ENCODE measurements at regions not wholly inside any gene's neighbourhood (a gene's known extent, or its start where the extent isn't known, plus 50 kb on each side); places are given as distances from the start of the nearest gene placed in this dataset.
"Not testable (repeated sequence)": the region's sequence is repeated elsewhere in the genome, so short reads cannot be mapped to it uniquely, and the experiment has no call there.

DNA sequence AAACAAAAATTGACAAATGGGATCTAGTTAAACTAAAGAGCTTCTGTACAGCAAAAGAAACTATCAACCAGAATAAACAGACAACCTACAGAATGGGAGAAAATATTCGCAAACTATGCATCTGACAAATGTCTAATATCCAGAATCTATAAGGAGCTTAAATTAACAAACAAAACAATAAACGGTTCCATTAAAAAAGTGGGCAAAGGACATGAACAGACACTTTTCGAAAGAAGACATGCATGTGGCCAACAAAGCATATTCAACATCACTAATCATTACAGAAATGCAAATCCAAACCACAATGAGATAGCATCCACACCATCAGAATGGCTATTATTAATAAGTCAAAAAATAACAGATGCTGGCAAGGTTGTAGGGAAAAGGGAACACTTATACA lies 50.5 kb upstream of the MED13L start:
- not testable (repeated sequence) for DNase-seq (ENCODE audit: low read depth in 1 of 2, low spot score in 1 of 2)

DNA sequence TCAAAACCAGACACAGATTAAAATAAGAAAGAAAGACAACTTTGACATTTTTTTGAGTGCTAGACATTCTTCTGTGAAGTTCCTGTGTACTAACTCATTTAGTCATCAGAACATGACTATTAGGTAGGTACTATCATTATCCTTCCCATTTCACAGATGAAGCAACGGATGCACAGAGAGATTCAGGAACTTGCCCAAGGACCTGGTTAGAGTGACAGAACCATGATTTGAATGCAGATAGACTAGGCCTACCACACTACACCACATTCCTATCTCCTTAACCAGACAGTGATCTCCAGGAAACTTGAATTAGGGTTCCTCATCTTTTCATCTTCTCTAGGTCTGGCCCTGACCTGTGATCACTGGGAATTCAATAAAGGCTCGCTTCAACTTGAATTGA lies 54.4 kb upstream of the MED13L start:
- no peak for DNase-seq (ENCODE audit: low read depth in 1 of 2, low spot score in 1 of 2)

DNA sequence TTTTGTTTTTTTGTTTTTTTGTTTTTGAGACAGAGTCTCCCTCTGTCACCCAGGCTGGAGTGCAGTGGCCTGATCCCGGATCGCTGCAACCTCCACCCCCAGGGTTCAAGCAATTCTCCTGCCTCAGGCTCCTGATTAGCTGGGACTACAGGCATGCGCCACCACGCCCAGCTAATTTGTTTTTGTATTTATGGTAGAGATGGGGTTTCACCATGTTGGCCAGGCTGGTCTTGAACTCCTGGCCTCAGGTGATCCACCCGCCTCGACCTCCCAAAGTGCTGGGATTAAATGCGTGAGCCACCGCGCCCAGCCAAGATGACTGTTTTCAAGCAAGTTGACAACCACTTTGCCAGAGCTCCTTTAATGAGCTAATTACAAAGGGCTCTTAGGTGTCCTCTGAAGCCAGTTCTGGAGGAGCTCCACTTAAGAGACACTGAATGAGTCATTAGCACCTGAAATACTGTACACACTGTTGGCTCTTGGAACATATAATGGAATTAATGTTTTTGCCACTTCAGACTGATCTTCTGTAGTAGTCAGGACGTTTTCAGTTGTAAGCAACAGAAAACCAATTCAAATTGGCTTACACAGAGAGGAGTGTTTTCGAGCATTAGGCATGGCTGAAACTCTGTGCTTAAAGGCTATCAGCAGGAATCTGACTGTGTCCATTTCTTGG lies 55.4 kb upstream of the MED13L start:
- DNase-seq (ENCODE audit: low read depth in 1 of 2, low spot score in 1 of 2): no peak

DNA sequence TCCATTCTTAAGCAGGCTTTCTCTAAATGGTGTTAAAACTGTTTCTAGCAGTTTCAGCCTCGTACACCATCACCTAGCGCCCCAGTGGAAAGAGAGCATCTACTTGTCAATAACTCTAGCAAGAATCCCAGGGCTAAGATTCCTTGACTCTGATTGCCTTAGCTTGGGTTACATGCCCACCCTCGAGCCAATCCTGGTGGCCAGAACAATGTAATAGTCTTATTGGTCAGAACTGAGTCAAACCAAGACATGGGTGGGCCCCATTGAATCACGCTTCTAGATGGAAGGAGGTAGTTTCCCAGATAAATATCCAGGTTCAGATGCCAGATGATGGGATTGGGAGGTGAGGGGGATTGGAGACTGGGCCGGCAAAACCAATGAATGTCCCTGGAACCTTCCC lies 55.9 kb upstream of the MED13L start:
- DNase-seq (ENCODE audit: low read depth in 1 of 2, low spot score in 1 of 2): no peak

DNA sequence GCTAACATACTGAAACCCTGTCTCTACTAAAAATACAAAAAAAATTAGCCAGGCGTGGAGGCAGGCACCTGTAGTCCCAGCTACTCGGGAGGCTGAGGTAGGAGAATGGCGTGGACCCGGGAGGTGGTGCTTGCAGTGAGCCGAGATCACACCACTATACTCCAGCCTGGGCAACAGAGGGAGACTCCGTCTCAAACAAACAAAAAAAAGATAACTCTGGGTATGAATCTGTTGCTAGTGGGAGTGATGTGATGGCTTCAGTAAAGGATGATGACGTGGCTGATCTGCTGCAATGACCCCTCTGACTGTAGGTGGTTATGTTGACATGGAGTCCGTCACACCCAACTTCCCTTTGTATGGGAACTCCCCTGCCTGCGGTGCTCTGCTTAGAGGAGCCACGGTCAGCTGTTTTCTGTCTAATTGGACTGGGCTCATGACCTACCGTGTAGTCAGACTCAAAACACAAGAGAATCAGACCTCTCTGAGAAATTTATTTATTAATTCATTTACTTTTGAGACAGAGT lies 59.1 kb upstream of the MED13L start:
- no peak for DNase-seq (ENCODE audit: low read depth in 1 of 2, low spot score in 1 of 2)

DNA sequence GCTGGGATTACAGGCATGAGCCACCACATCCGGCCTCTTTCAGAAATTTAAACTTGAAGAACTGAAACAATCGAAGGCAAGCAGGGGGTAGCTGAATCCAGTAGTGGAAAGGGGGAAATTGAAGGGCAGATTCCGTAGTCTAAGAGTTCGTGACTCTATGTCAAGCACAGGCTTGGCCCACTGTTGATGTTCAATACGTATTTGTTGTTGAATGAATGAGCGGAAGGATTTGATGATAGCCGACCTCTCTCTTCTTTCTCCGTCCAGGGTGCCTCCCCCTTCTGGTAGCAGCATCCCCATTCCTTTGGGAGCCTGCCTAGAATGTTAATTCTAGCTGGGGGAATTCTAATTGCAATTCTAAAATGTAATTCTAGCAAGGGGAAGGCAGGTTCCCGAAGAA lies 59.8 kb upstream of the MED13L start:
- no peak for DNase-seq (ENCODE audit: low read depth in 1 of 2, low spot score in 1 of 2)

DNA sequence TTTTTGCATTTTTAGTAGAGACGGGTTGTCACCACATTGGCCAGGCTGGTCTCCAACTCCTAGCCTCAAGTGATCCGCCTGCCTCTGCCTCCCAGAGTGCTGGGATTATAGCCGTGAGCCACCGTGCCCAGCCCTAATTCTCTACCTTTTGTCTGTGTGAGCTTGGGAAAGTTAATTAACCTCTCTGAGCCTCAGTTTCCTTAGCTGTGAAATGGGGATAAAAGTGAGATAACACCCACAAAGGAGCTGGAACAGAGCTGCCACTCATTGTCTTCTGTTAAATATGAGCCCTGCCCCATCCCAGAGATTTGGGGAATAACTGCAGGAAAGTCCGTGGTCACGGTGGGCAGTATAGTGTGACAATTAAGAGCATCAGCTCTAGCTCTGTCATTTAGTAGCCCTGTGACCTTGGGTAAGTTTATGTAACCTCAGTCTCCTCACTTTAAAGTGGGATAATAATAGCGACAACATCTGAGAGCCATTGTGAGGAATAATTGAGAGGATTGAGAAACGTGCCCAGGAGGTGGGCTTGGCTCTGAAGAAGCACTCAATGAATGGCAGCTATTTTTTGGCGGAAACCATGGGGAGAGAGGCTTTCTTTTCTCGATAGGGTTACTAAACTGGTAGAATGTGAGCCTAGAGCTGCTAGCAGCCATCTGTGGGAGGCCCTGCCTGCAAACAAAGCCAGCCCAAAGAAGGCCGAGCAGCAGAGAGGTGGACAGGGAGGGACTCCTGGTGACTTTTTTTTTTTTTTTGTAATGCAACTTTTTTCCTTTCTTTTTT lies 60.8 kb upstream of the MED13L start:
- no peak for DNase-seq (ENCODE audit: low read depth in 1 of 2, low spot score in 1 of 2)

DNA sequence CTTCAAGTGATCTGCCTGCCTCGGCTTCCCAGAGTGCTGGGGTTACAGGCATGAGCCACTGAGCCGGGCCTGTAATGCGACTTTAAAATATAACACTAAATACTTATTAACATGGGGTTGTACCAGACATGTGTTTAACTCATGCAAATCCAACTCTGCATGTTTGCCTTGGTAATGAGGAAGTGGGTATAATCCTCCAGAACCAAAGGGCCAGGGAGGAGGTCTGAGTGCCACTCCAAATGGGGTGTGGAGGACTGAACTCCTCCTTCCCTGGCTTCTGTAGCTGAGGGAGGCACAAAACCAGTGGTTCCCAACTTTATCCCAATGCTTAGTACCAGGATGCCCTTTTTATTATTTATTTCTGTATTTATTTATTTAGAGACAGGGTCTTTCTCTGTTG lies 61.6 kb upstream of the MED13L start:
- DNase-seq (ENCODE audit: low read depth in 1 of 2, low spot score in 1 of 2): no peak

DNA sequence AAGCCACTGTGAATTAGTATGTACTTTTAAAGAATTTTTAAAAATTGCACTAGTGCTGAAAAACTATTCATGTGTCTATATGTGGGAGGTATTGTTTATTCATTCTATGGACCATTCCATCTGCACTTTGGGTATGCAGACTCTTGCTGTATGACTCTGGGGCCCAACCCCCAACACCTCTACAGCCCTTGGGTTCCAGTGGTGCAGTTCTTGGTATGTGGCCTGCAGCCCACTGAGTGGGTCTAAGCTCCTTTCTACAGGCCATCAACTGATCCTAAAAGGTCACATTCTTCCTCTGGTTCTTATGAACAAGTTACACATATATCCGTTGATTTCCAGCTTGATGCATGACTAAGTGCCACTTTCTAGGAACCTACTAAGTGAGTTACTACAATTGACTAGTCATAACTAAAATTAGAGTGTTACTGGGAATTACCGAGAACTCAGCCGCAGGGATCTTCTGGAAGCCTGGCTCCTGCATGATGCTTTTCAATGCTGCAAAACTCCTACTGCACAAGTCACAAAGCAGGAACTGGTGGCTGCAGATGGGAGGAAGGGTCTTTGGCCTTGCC lies 62.4 kb upstream of the MED13L start:
- DNase-seq (ENCODE audit: low read depth in 1 of 2, low spot score in 1 of 2): no peak

DNA sequence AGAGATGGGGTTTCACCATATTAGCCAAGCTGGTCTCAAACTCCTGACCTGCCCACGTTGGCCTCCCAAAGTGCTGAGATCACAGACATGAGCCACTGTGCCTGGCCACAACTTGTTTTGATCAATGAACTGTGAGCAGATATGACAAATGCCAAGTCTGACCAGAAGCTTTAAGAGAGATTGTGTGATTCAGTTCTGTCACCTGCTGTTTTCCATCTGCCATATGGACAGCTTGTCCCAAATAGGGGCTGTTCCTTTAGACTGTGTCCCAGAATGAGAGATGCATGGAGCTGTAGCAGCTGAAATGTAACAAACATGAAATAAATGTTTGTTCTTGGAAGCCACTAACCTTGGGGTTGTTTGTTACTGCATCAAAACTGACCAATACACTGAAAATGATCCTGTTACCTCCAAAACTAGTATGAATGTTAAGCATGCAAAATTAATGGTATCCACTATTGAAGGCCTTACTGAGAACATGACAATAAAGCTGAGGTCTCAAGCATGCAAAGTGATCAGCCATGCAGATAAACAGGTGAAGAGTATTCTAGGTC lies 65.9 kb upstream of the MED13L start:
- DNase-seq (ENCODE audit: low read depth in 1 of 2, low spot score in 1 of 2): no peak

DNA sequence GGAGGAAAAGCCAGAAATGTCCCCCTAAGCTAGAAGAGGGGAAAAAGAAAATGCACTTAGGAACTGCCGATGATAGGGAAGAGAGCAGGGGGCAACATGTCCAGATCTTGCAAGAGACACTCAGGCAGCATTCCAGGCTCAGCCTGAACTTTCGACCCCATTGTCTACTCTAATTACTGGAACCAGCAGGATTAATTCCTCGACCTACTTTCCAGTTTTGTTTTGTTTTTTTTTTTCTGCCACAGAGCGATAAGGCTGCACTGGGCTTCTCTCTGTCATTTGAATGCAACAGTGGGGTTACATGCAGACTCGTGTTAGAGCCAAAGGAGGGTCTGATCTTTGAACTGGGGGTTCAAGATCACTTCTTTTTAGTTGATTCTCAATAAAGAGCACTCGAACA lies 68.7 kb upstream of the MED13L start:
- DNase-seq (ENCODE audit: low read depth in 1 of 2, low spot score in 1 of 2): no peak

DNA sequence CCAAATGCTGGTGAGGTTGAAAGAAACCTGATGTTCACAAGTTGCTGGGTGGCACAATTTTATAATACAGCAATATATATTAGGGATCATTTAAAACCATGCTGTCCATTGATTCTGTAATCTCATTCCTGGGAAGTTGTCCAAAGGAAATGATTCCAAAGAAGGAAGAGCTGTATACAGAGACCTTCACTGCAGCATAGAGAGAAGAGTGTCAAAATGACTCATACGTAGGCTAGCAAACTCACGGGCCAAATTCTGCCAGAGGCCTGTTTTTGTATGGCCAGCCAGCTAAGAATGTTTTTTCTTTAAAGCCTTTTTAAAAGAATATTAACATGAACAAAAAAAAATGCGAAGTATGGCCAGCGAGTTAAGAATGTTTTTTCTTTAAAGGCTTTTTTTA lies 69.2 kb upstream of the MED13L start:
- DNase-seq (ENCODE audit: low read depth in 1 of 2, low spot score in 1 of 2): no peak

DNA sequence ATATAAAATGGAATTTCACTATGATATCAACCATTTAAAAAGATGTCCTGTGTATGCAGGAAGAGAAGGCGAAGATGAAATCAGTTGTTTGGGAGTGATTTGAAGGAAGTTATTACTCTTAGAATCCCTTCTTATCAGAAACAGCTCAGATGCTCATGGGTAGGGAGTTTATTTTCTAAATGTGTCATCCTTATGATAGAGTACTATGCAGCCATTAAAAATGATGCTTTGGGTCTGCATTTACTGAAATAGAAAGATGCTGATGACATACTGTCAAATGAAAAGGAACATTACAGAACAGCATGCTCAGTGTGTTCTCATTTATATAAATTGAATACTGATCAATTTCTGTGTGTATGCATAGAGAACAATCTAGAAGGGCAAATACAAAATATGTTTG lies 69.8 kb upstream of the MED13L start:
- no peak for DNase-seq (ENCODE audit: low read depth in 1 of 2, low spot score in 1 of 2)

DNA sequence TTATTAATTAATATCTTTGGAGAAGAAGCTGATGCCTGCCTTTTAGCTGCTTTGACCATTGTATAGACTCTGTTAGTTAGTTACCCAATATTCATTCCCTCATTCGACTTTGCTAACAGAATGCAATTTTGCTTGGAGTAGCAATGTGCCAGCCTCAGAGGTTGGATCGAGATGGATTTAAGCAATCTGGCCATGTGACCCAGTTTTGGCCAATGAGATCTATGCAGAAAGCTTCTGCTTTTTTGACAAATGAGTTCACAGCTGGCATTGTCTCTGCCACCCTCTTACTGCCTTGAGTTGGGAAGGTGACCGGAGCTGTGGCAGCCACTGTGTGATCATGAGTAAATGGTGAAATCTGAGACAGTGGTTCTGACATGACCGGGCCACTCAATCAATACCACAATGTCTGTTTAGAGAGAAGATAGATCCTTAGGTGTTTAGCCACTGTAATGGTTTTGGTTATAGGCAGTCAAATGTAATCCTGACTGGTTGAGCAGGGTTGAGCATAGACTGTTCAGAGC lies 74.9 kb upstream of the MED13L start:
- DNase-seq (ENCODE audit: low read depth in 1 of 2, low spot score in 1 of 2): no peak

DNA sequence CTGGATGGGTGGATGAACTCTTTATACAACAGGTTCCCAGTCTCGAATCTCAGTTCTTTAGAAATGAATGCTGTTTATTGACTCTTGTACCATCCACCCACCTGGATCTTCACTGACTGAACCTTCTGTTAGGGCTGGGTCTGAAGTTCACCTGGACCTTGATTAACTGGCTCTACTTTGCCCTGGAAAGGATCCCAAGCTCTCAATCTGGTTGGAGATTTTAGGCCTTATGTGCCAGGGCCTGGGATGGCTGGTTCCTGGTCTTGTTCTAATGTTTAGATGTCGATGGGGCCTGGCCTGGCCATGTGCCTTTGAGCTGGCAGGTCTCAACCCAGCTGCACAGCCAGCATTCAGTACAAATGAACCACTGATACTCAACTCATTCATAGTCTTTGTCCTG lies 76.5 kb upstream of the MED13L start:
- no peak for DNase-seq (ENCODE audit: low read depth in 1 of 2, low spot score in 1 of 2)

DNA sequence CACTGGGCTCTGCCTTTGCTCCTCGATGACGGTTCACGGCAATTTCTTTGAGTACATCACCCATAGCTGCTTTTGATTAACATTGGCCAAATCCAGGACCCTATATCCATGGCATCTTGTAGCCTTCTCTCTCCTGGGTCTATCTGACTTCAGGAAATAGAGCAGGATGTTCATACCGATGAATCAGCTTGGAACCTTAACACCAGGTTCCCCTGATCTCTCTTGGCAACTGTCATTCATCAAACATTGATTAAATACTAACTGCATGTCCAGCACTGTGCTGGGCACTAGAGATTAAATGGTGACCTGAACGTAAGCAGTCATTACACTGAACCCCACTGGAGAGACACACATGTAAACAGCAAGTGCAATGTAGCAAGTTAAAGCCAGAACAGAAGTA lies 77.0 kb upstream of the MED13L start:
- no peak for DNase-seq (ENCODE audit: low read depth in 1 of 2, low spot score in 1 of 2)

DNA sequence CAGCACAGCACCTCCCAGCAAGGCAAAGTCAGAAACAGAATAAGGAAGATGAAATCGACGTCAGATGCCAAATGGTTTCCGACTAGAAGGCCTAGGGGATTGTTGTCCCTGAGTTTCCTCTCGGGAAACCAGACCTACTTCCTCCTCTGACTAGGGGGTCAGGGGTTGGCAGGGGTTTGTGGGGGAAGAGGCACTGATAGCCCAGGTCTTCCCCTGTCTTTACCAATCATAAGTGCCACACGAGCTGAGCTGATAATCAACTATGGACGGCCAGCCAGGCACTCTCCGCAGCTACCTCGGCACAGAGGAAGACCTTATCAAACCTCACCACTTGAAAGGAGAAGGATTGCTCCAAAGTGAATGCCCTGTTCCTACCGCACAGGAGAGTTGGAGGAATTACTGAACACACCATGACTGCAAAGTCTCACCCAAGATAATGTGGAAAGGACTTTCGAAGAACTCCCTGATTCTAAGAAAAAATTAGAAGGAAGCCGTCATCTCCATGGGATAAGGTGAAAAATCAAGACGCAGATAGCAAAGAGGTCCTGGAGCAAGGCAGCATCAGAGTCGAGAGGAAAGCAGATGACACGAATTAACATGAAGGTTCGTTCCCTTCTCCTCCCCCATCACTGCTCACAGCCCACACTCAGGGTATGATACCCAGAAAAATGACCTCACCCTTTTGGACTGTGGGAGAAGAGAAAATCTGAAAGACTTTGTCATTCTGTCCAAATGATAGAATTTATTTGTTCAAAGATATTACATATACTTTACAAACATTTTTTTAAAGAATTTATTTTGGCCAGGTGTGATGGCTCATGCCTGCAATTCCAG lies 77.7 kb upstream of the MED13L start:
- DNase-seq (ENCODE audit: low read depth in 1 of 2, low spot score in 1 of 2): no peak

DNA sequence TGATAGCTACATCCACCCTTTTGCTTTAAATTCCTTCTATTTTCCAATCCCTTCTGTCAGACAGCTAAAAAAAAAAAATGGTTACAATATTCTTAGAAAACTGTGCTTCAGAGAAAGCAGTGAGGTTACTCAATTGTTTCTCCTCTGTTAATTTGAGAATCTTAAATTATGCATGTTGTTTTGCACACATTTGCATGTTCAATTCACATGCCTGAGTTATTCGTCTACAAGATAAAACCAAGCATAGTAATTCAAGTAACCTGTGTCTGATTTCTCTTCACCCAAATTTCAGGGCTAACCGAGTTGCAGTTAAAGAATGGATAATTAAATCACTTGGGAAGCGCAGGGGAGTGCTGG lies 81.0 kb upstream of the MED13L start:
- no peak for DNase-seq (ENCODE audit: low read depth in 1 of 2, low spot score in 1 of 2)

DNA sequence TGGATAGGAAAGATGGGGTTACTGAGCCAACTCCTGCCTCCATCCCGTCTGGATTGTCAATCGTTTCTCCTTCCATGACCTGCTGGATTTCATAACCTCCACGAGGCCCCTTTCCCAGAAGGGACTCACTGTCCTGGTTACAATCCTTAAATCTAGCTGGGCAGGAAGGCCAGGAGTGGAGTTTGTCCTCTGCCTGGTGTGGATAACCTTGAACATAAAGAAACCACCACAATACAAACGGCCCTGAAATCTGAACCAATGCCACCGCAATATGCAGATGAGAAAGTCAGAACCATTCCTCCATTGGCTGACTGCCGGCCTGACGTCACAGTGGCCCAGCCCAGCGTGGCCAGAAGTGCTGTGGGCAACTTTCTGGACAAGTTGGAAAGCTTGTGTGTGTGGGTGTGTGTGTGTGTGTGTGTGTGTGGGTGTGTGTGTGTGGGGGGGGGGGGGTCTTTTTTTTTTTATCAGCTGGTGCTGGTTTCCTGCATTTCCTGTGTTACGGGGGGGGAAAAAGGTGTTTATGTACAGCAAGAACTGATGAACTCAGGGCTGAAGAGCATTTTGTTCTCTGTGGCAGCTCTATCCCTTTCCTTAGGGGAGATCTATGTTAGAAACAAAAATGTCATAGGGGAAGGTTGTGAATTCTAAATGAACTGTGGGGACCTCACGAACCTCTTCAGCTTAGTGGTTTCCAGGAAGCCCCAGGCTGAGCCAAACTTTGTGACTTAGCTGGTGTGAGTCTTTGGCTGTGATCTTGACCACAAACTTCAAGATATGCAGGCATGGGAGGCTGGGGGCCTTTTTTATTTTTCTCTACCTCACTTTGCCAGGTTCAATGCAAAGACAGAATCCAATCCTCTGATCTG lies 81.6 kb upstream of the MED13L start:
- peak; percentile 14 to 47 for DNase-seq (ENCODE audit: low read depth in 1 of 2, low spot score in 1 of 2)
